ELR (cell line): ENCODE measurements at regions not wholly inside any gene's neighbourhood (a gene's known extent, or its start where the extent isn't known, plus 50 kb on each side); places are given as distances from the start of the nearest gene placed in this dataset.

Experiments
- DNase-seq: peaks from one replicate; pipeline ENCODE4 v3.0.0-alpha.2; 2015; ENCODE audit warnings: low read depth

- DNase-seq = no peak
Observed at GRCh38 chr22:49155770-49156580, 671.7 kb downstream of the BRD1 start.

- DNase-seq = no peak
Observed at GRCh38 chr22:49155039-49155769, 672.5 kb downstream of the BRD1 start.

GRCh38 chr22:49154433-49154832, 673.2 kb downstream of the BRD1 start:
- DNase-seq = no peak

DNA sequence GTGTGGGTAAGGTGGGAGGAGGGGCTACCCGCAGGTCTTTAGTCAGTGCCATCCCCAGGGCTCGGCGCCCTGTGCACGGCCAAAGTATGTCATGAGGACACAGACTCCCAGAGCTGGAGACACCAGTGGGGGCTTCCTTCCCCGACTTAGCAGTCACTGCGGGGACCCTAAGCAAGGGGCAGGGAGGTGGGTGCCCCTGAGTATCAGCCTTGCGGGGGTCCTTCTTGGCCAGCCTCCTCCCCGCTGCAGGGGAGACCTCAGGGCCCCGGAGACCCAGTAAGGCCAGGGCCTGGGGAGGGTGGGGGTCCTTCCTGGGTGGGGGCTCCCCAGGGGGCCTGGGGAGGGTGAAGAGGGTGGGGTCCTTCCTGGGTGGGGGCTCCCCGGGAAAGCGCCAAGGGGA, 673.8 kb downstream of the BRD1 start:
- DNase-seq = no peak

- DNase-seq = no peak
Observed at GRCh38 chr22:49152939-49153770, 674.5 kb downstream of the BRD1 start.

DNA sequence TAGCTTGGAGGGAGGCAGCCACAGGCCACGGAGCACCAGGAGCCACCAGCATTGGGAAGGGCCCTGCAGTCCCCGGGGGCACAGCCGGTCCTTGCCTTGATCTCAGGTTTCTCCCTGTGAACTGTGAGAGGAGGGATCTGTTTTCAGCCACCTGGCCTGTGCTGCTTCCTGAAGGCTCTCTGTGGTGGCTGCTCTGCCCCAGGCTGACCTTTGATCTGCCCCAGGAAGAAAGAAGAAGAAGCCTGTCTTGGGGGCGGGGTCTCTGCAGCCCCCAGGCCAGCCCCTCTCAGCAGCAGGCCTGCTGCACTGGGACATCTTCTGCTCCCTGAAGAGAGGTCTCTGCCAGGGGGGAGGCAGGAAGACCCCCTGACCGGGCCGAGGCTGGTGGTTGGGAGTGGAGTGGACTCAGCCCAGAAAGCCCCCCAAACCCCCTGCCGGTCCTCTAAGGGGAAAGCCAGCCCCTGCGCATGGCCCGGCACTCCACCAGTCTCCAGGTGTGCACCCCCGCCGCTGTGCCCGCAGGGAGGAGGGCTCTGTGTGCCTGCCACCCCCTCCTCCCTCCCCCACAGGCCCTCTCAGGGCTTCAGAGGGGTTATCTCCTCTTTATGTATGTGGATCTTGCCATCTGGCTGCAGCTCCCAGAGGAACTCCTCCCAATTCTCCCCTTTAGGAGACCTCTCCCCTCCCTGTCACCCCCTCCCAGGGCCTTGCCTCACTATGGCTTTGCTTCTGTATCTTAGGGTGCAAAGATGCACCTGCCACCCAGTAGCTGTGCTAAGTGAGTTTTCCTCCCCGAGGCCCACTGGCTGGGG, 675.3 kb downstream of the BRD1 start:
- no peak for DNase-seq

DNA sequence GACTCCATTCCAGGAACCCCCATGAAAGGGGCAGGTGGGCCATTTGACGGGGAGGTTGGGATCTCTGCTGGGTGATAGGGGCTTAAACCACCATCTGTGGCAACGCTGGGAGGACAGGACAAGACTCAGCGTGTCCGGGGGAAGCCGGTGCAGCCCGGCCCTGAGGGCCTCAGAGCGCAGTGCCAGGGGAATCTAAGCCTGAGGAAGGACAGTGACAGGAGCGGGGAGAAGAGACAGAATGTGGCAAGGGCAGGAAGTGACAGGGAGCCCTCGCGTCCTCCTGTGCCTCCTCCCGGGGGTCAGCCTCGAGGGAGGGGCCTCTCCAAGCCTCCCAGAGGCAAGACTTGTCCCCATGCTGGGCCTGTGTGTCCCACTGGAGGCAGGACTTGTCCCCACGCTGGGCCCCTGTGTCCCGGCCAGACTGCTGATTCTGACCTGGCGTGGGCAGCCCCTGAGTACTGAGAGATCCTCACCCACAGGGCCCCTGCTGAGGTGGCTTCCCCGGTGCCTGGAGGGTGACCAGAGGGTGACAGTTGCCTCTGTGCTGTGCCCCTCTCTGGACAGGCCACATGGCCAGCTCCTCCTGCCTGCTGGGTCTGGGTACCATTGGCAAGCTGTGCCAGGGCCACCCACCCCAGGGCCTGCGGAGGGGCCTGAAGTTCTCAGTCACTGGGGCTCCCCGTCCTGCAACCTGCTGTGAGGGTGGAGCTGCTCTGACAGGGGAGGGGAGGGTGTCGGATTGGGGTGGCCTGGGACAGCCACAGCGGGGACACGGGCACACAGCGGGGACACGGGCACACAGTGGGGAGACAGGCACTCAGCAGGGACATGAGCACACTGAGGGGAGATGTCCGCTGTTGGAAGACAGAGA, 676.2 kb downstream of the BRD1 start:
- no peak for DNase-seq

- no peak for DNase-seq
Observed at GRCh38 chr22:49150801-49151221, 676.9 kb downstream of the BRD1 start.

- DNase-seq = no peak
Observed at GRCh38 chr22:49149721-49150608, 677.7 kb downstream of the BRD1 start.

DNA sequence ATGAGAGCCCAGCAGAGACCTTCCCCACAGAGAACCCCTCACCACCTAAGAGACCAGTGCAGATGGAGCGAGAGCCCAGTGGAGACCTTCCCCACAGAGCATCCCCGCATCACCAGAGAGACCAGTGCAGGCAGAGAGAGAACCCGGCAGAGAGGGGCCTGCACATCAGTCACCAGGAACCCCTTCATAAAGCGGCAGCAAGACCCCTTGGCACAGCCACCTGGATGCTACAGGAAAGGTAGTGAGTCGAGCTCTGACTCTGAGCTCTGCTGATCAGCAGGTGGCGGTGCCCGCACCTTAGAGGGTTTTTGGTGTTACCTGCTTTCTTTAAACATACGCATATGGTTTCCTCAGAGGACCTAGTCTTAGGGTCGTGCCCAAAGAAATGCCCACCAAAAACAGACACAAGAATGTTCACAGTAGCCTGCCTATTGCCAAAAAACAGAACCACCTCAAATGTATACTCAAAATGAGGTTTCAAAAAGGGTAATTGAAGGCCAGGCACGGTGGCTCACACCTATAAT, 678.7 kb downstream of the BRD1 start:
- DNase-seq = no peak

GRCh38 chr22:49147617-49148175, 680.0 kb downstream of the BRD1 start:
- no peak for DNase-seq

- DNase-seq = no peak
Observed at GRCh38 chr22:49147171-49147570, 680.5 kb downstream of the BRD1 start.

DNA sequence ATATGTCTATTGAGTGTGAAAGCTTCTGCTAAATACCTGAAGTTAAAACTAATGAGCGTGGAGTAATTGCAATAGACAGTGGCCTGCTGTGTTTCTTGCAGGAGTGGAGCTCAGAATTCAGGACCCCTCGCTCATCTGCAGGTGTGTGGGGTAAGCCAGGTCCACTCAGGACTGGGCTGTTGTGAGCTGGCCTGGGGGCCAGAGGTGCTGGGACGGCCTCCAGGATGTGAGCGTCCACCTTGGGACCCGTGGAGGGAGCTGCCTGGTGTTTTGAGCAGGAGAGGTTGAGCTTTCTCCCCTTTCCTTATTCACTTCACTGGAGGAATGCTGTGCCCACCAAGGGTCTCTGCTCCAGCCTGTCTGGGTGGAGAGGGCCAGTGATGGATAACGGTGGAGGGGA, 681.2 kb downstream of the BRD1 start:
- no peak for DNase-seq

DNA sequence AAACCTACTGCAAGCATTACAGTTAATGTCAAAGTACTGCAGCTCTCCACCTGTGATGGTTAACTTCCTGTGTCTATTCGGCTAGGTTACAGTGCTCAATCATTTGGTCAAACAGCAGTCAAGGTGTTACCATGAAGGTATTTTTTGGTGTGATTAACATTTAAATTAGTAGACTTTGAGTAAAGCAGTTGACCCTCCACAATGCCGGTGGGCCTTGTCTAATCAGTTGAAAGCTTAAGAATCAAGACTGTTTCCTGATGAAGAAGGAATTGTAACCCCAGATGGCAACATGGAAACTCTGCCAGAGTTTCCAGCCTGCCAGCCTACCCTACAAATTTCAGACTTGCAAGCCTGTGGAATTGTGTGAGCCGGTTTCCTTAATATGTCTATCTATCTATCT, 683.9 kb downstream of the BRD1 start:
- no peak for DNase-seq

DNA sequence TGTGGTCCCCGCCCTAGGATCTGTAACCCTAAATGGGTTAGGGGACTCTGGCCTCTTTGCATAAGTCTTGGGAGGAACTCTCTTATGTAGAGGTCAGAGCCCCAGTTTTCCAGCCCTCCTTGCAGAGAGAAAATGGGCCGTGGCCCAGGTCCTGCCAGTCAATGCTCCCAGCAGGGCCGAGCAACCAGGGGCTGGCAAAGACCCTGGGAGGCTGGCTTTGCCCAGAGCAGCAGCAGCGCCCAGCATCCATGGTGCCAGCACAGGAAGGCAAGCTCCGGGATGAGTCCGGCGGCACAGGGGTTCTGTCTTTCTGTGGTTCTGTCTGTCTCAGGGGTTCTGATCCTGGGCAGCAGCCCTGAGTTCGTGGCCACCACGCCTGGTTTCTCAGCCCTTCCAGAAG, 684.8 kb downstream of the BRD1 start:
- DNase-seq = no peak

GRCh38 chr22:49142296-49142695, 685.4 kb downstream of the BRD1 start:
- DNase-seq = no peak

DNA sequence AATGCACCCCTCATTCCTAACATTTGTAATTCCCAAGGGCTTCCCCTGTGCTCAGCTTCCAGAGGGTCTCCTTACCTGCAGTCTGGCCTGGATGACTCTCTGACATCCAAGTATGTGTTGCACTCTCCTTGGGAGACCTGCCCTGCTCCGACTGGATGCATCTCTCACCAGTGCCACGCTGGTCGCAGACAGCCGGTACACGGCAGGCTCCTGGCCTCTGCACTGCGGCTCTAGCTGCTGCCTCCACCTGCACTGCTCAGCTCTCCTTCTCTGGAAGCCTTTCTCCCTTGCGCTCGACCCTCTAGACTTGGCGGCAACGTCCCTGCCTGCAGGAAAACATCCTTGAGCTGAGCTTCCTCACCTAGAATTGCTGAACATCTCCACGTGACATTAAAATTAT, 685.9 kb downstream of the BRD1 start:
- DNase-seq = no peak

DNA sequence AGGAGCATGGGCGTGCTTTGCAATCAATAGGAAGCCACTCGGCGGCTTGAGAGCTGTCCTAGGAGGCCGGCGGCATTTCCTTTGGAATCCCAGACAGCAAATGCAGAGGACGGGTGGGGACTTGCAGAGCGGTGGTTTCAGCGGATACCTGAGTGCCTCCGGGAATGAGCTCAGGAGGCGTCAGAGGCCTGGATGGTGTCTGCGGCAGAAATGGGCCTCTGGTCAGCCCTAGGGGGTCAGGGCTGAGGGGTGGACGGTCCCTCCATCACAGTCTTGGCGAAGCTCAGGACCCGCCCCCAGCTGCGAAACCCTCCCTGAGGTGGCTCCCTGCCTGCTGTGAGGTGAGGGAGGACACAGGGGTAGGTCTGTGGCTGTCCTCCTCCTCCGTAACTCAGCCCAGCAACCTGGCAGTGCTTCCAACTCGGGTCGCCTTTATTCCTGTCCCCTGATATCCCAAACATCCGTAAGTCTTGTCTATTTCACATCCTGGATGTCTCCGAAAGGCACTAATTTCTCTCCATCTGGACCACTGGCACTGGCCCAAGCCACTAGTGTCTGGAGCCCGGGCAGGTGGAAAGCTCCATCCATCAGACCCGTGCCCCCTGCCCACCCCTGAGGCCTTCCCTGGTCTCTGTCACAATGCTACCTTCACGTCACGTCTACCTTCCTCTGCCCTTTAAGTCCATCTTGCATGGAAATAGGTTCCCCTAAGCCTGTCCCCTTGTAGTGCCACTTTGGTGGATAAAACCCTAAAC, 686.6 kb downstream of the BRD1 start:
- no peak for DNase-seq
